Type B pancreatic cell (in vitro differentiated cells): ENCODE measurements at regions not wholly inside any gene's neighbourhood (a gene's known extent, or its start where the extent isn't known, plus 50 kb on each side); places are given as distances from the start of the nearest gene placed in this dataset.

Experiments used
- DNase-seq: peaks from one replicate; pipeline ENCODE4 v3.0.0; 2021; ENCODE audit warnings: mixed read lengths; ENCODE audit not compliant: unreplicated experiment; ENCODE audit errors: extremely low spot score
- H3K27ac Mint-ChIP-seq: 2 replicates; pipeline ENCODE4 v1.8.0; 2021; ENCODE audit warnings: mild to moderate bottlenecking, mixed read lengths
- H3K27me3 Mint-ChIP-seq: 2 replicates; pipeline ENCODE4 v1.8.0; 2021; ENCODE audit warnings: mixed read lengths
- H3K36me3 Mint-ChIP-seq: 2 replicates; pipeline ENCODE4 v1.8.0; 2021; ENCODE audit warnings: mixed read lengths
- H3K4me1 Mint-ChIP-seq: one replicate; pipeline ENCODE4 v1.8.0; 2021; ENCODE audit warnings: mixed read lengths; ENCODE audit not compliant: unreplicated experiment
- H3K4me3 Mint-ChIP-seq: 2 replicates; pipeline ENCODE4 v1.8.0; 2021; ENCODE audit warnings: mild to moderate bottlenecking, mixed read lengths
- H3K9me3 Mint-ChIP-seq: 2 replicates; pipeline ENCODE4 v1.8.0; 2021; ENCODE audit warnings: mixed read lengths
- TF ChIP-seq, protein P1 (sequence below): fragments of 200-600 bp; sonication (generic); conservative IDR thresholded peaks from 2 replicates; pipeline ENCODE4 v1.5.0; 2021; ENCODE audit warnings: antibody characterized with exemption, mild to moderate bottlenecking

DNA sequence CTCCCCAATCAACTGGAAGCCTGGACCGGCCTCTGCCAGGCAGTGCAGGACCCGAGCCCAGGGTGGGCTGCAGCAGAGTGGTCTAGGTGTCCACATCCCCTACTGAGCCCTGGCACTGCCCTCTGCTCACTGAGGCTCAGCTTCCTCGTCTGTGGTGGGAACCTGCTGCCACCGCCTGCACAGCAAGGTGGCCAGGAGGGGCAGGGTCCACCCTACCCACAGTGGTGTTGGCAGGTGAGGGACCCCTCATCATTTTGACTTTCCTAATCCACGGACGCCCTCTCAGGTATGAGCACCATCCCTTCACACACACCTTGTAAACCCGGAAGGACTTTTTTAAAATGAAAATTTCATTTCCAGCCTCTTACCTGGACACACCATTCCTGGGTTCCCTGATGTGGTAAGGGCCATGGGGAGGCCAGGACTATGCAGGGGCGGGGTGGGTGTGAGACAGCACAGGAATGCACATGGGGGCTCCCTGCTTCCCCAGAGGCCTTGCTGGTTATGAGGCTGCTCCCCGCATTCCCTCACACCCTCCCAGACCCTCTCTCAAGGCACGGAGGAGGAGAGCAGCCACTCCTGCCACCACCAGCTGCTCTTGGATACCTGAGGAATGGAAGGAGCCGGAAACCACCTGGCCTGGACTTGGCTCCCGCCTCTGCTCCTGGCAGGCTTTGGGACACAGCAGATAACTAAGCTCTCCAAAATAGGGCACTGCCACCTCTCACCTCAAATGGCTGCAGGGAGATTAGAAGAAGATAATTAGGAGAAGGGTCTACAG lies 185.9 kb upstream of the TPM1 start:
- no peak for DNase-seq
- H3K4me3 Mint-ChIP-seq, result no peak overlapping the region
- peaks cover 4% of the 10 kb centered on the region for H3K4me1 Mint-ChIP-seq
- H3K36me3 Mint-ChIP-seq, result peaks cover 4% of the 10 kb centered on the region
- no peak overlapping the region for H3K27ac Mint-ChIP-seq
- H3K9me3 Mint-ChIP-seq, result peaks cover 8% of the 10 kb centered on the region
- H3K27me3 Mint-ChIP-seq, result no peaks in the 10 kb centered on the region
- TF ChIP-seq, protein P1, sequence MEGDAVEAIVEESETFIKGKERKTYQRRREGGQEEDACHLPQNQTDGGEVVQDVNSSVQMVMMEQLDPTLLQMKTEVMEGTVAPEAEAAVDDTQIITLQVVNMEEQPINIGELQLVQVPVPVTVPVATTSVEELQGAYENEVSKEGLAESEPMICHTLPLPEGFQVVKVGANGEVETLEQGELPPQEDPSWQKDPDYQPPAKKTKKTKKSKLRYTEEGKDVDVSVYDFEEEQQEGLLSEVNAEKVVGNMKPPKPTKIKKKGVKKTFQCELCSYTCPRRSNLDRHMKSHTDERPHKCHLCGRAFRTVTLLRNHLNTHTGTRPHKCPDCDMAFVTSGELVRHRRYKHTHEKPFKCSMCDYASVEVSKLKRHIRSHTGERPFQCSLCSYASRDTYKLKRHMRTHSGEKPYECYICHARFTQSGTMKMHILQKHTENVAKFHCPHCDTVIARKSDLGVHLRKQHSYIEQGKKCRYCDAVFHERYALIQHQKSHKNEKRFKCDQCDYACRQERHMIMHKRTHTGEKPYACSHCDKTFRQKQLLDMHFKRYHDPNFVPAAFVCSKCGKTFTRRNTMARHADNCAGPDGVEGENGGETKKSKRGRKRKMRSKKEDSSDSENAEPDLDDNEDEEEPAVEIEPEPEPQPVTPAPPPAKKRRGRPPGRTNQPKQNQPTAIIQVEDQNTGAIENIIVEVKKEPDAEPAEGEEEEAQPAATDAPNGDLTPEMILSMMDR, result no peak

DNA sequence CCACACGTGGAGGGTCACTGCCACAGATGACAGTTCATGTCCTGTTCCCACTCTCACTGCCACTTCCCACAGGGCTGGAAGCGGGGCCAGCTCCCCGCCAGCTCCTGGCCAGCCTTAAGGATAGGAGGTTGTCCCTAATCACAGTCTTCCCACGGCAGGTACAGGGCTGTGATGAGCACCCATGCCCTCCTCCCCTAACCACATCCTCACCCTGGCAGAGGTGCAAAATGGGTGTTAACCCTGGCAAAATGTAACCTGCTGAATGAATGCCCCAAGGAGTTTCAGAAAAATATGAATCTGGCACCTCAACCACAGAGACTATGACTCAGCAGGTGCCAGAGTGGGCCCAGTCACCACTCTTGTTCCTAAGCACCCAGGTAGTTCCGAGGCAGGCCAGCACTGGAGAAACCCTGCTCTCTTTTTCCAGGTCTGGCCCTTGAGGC lies 185.1 kb upstream of the TPM1 start:
- no peak overlapping the region for H3K27ac Mint-ChIP-seq
- TF ChIP-seq, protein P1, result no peak
- peaks cover 4% of the 10 kb centered on the region for H3K4me1 Mint-ChIP-seq
- DNase-seq, result no peak
- H3K4me3 Mint-ChIP-seq, result no peak overlapping the region
- H3K27me3 Mint-ChIP-seq, result no peaks in the 10 kb centered on the region
- peaks cover 8% of the 10 kb centered on the region for H3K9me3 Mint-ChIP-seq
- H3K36me3 Mint-ChIP-seq, result peaks cover 4% of the 10 kb centered on the region

DNA sequence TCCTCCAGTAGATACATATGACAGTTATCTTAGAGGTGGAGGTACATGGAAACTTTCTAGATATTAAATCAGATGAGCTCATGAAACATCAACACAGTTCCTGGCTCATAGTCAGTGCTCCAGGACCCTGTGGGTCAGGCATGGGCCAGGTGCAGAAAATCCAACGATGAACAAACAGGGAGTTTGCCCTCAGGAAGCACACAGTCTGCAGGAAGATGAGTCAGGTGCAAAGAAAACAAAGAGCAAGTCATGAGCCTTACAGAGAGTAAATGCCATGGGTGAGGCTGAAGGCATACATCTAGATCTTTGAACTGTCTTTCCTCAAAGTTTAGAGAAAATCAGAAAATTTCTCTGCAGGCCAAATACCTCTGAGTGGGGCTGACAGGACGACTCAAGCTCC lies 184.2 kb upstream of the TPM1 start:
- H3K27me3 Mint-ChIP-seq, result no peaks in the 10 kb centered on the region
- peaks cover 16% of the 10 kb centered on the region for H3K9me3 Mint-ChIP-seq
- H3K4me3 Mint-ChIP-seq, result no peak overlapping the region
- H3K4me1 Mint-ChIP-seq, result peaks cover 4% of the 10 kb centered on the region
- peaks cover 4% of the 10 kb centered on the region for H3K36me3 Mint-ChIP-seq
- TF ChIP-seq, protein P1, result no peak
- no peak overlapping the region for H3K27ac Mint-ChIP-seq
- DNase-seq, result no peak

DNA sequence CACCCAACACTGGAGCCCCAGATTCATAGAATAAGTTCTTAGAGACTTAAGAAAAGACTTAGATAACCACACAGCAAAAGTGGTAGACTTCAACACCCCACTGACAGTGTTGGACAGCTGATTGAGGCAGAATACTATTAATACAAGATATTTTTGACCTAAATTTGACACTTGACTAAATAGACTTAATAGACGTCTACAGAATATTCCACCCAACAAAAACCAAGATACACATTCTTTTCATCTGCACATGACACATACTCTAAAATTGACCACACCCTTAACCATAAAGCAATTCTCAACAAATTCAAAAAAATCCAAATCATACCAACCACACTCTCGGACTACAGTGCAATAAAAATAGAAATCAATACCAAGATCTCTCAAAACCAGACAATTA lies 179.8 kb upstream of the TPM1 start:
- Mint-ChIP-seq H3K9me3 (peaks cover 16% of the 10 kb centered on the region), H3K36me3 (peaks cover 4% of the 10 kb centered on the region), H3K4me3 (no peak overlapping the region), H3K27ac (no peak overlapping the region), H3K27me3 (no peaks in the 10 kb centered on the region), H3K4me1 (peaks cover 4% of the 10 kb centered on the region)
- TF ChIP-seq, protein P1, result no peak
- DNase-seq, result no peak

DNA sequence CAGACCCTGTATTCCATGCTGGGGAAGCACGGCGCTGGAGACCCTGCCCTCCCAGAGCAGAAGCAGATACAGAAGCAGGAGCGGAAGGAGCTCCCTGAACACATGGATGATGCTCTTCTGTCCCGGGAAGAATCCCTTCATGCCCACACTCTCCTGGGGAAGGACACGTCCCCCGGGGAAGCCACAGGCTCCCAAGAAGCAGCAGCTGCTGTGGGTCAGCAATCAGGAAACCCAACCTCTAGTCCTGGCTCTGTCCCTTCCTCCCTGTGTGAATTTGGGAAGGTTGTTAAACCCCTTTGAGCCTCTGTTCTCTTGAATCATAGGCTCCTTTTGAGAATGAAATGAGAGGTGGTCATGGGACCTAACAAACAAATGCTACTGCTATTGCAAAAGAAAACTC lies 176.2 kb upstream of the TPM1 start:
- H3K27me3 Mint-ChIP-seq, result no peaks in the 10 kb centered on the region
- peaks cover 8% of the 10 kb centered on the region for H3K9me3 Mint-ChIP-seq
- no peak for DNase-seq
- no peaks in the 10 kb centered on the region for H3K36me3 Mint-ChIP-seq
- no peaks in the 10 kb centered on the region for H3K4me1 Mint-ChIP-seq
- no peak overlapping the region for H3K4me3 Mint-ChIP-seq
- no peak overlapping the region for H3K27ac Mint-ChIP-seq
- TF ChIP-seq, protein P1, result no peak
